ENCODE measurements at regions not wholly inside any gene's neighbourhood (a gene's known extent, or its start where the extent isn't known, plus 50 kb on each side); places are given as distances from the start of the nearest gene placed in this dataset.
"Not testable (repeated sequence)": the region's sequence is repeated elsewhere in the genome, so short reads cannot be mapped to it uniquely, and the experiment has no call there.

DNA sequence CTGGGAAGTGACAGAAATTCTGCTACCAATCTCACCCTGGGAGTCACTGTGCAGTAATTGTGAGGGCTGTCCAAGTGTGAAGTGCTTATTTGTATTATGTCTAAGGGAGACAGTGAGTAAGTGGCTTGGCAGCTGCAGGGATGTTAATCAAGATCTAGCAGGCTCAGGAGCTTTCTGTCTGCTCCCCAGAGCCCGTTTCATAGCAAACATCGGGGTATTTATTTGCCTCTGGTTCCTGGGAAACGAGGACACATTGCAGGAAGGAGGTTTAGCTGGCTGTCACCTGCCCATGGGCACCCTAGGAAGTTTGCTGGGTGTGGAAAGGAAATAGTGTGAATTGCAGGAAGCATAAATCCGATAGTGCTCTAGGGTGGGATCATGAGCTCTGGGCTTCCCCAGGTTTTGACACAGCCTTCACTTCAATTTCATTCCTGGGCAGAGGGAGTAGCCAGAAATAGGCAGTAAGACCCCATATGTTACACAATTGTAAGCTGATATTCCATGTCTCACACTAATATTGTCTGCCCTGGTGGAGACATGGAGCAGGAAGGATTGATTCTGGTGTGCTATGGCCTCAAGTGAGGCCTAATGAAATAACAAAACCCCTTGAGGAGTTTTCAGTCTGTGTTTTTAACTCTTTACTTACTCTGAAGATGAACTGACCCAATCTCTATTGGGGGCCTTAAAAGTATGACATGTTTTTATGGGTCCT is 74.1 kb upstream of the MITF start:
- H3K9ac ChIP-seq (ENCODE audit: low read length): no peak overlapping the region
- H3K9me3 ChIP-seq (ENCODE audit: low read length): no peaks in the 10 kb centered on the region
- peaks cover 6% of the 10 kb centered on the region for H3K4me1 ChIP-seq (ENCODE audit: insufficient read depth, low read length)
- no peaks in the 10 kb centered on the region for H3K27me3 ChIP-seq (ENCODE audit: control insufficient read depth in 1 of 2, insufficient read depth in 2 of 2, low read length in 2 of 2)
- H3K27ac ChIP-seq (ENCODE audit: low read depth, low read length): no peak overlapping the region
- H3K36me3 ChIP-seq (ENCODE audit: insufficient read depth, low read length): no peaks in the 10 kb centered on the region
- no peak overlapping the region for H3K4me3 ChIP-seq (ENCODE audit: low read depth in 1 of 2, low read length in 2 of 2)

DNA sequence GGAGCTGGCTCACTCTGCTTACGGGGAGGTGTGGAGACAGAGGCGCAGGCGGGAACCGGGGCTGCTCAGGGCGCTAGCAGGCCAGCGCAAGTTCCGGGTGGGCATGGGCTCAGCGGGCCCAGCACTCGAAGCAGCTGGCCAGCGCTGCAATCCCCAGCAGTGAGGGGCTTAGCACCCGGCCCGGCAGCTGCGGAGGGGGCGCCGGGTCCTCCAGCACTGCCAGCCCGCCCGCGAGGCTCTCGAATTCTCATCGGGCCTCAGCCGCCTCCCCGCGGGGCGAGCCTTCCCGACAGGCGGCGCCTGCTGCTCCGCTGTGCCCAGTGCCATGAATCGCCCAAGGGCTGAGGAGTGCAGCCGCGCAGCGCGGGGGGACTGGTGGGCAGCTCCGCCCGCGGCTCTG is 78.6 kb upstream of the MITF start:
- peaks cover 6% of the 10 kb centered on the region for H3K4me1 ChIP-seq (ENCODE audit: insufficient read depth, low read length)
- no peak overlapping the region for H3K9ac ChIP-seq (ENCODE audit: low read length)
- H3K9me3 ChIP-seq (ENCODE audit: low read length): no peaks in the 10 kb centered on the region
- no peak overlapping the region for H3K27ac ChIP-seq (ENCODE audit: low read depth, low read length)
- no peak overlapping the region for H3K4me3 ChIP-seq (ENCODE audit: low read depth in 1 of 2, low read length in 2 of 2)
- no peaks in the 10 kb centered on the region for H3K36me3 ChIP-seq (ENCODE audit: insufficient read depth, low read length)
- no peaks in the 10 kb centered on the region for H3K27me3 ChIP-seq (ENCODE audit: control insufficient read depth in 1 of 2, insufficient read depth in 2 of 2, low read length in 2 of 2)

GRCh38 chr3:69659180-69659910 is 79.9 kb upstream of the MITF start:
- no peaks in the 10 kb centered on the region for H3K9me3 ChIP-seq (ENCODE audit: low read length)
- no peak overlapping the region for H3K9ac ChIP-seq (ENCODE audit: low read length)
- no peak overlapping the region for H3K4me3 ChIP-seq (ENCODE audit: low read depth in 1 of 2, low read length in 2 of 2)
- no peak overlapping the region for H3K27ac ChIP-seq (ENCODE audit: low read depth, low read length)
- H3K36me3 ChIP-seq (ENCODE audit: insufficient read depth, low read length): no peaks in the 10 kb centered on the region
- H3K4me1 ChIP-seq (ENCODE audit: insufficient read depth, low read length): no peaks in the 10 kb centered on the region
- no peaks in the 10 kb centered on the region for H3K27me3 ChIP-seq (ENCODE audit: control insufficient read depth in 1 of 2, insufficient read depth in 2 of 2, low read length in 2 of 2)

DNA sequence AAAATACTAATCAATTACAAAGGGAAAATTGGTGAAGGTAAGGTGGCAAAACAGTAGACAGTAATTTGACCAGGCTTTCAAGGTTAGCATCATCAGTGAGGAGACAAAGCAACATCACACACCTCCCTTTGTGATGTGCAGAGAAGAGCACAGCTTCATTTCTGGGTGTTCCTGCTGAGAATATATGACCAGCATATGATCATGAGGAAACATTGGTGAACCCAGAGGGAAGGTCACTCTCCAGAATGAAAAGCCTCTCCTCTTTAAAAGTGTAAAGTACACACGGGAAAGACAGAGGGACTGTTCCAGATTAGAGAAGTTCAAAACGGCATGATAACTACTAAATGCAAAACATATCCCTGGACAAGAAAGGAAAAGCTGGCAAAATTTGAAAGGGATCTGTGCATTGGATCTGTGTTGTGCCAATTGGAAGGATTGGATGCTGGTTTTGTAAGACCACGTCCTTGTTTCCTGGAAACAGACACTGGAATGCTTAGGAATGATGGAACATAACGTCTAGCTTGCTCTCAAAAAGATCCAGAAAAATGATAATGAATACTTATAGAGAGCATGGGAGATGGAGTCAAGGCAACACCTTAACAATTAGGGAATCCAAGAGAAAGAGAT is 80.6 kb upstream of the MITF start:
- H3K27ac ChIP-seq (ENCODE audit: low read depth, low read length): no peak overlapping the region
- H3K27me3 ChIP-seq (ENCODE audit: control insufficient read depth in 1 of 2, insufficient read depth in 2 of 2, low read length in 2 of 2): no peaks in the 10 kb centered on the region
- no peaks in the 10 kb centered on the region for H3K4me1 ChIP-seq (ENCODE audit: insufficient read depth, low read length)
- H3K9me3 ChIP-seq (ENCODE audit: low read length): no peaks in the 10 kb centered on the region
- no peak overlapping the region for H3K9ac ChIP-seq (ENCODE audit: low read length)
- H3K36me3 ChIP-seq (ENCODE audit: insufficient read depth, low read length): no peaks in the 10 kb centered on the region
- no peak overlapping the region for H3K4me3 ChIP-seq (ENCODE audit: low read depth in 1 of 2, low read length in 2 of 2)

DNA sequence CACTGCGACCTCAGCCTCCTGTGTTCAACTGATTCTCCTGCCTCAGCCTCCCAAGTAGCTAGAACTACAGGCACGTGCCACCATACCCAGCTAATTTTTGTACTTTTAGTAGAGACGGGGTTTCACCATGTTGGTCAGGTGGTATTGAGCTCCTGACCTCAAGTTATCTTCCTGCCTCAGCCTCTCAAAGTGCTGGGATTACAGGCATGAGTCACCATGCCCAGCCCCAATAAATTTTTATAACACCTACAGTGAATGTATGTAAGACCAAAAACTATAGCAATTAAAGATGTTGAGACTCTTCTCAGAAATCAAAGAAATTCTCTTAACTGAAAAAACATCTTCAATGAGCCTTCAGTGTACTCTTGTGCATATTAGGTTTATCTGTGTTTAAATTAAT is 82.2 kb upstream of the MITF start:
- not testable (repeated sequence) for H3K9me3 ChIP-seq (ENCODE audit: low read length); H3K4me3 ChIP-seq (ENCODE audit: low read depth in 1 of 2, low read length in 2 of 2); H3K9ac ChIP-seq (ENCODE audit: low read length); H3K27ac ChIP-seq (ENCODE audit: low read depth, low read length); H3K4me1 ChIP-seq (ENCODE audit: insufficient read depth, low read length); H3K27me3 ChIP-seq (ENCODE audit: control insufficient read depth in 1 of 2, insufficient read depth in 2 of 2, low read length in 2 of 2); H3K36me3 ChIP-seq (ENCODE audit: insufficient read depth, low read length)

- Histone ChIP-seq H3K4me1 (ENCODE audit: insufficient read depth, low read length) (no peaks in the 10 kb centered on the region), H3K36me3 (ENCODE audit: insufficient read depth, low read length) (no peaks in the 10 kb centered on the region), H3K27ac (ENCODE audit: low read depth, low read length) (no peak overlapping the region), H3K4me3 (ENCODE audit: low read depth in 1 of 2, low read length in 2 of 2) (no peak overlapping the region), H3K9ac (ENCODE audit: low read length) (no peak overlapping the region), H3K9me3 (ENCODE audit: low read length) (no peaks in the 10 kb centered on the region), H3K27me3 (ENCODE audit: control insufficient read depth in 1 of 2, insufficient read depth in 2 of 2, low read length in 2 of 2) (no peaks in the 10 kb centered on the region)
Observed at GRCh38 chr3:69651765-69652164, 87.5 kb upstream of the MITF start.

GRCh38 chr3:69650066-69650419 is 89.2 kb upstream of the MITF start:
- Histone ChIP-seq H3K9me3 (ENCODE audit: low read length) (no peaks in the 10 kb centered on the region), H3K4me1 (ENCODE audit: insufficient read depth, low read length) (no peaks in the 10 kb centered on the region), H3K9ac (ENCODE audit: low read length) (no peak overlapping the region), H3K36me3 (ENCODE audit: insufficient read depth, low read length) (no peaks in the 10 kb centered on the region), H3K27me3 (ENCODE audit: control insufficient read depth in 1 of 2, insufficient read depth in 2 of 2, low read length in 2 of 2) (no peaks in the 10 kb centered on the region), H3K4me3 (ENCODE audit: low read depth in 1 of 2, low read length in 2 of 2) (no peak overlapping the region), H3K27ac (ENCODE audit: low read depth, low read length) (no peak overlapping the region)

- H3K4me3 ChIP-seq (ENCODE audit: low read depth in 1 of 2, low read length in 2 of 2): no peak overlapping the region
Observed at GRCh38 chr3:69649120-69650065, 89.9 kb upstream of the MITF start.

DNA sequence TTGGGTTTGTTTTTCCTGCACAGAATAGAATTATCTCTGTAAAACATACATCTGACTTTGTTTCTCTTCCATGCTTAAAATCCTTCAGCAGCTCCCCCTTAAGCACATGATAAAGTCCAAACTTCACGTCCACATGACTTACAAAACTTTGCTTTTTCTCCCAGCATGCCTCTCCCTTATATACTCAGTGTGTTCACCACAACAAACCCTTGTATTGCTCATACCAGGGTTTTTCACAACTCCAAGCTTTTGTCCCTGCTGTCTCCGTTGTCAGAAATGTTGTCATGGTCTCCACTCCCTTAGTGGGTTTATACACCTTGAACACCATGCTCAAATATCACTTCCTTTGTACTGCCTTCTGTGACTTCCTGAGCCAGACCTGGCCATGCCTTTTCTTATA is 91.1 kb upstream of the MITF start:
- Histone ChIP-seq H3K27ac (ENCODE audit: low read depth, low read length) (no peak overlapping the region), H3K4me3 (ENCODE audit: low read depth in 1 of 2, low read length in 2 of 2) (no peak overlapping the region), H3K27me3 (ENCODE audit: control insufficient read depth in 1 of 2, insufficient read depth in 2 of 2, low read length in 2 of 2) (no peaks in the 10 kb centered on the region), H3K36me3 (ENCODE audit: insufficient read depth, low read length) (no peaks in the 10 kb centered on the region), H3K9me3 (ENCODE audit: low read length) (no peaks in the 10 kb centered on the region), H3K9ac (ENCODE audit: low read length) (no peak overlapping the region), H3K4me1 (ENCODE audit: insufficient read depth, low read length) (no peaks in the 10 kb centered on the region)

More at GRCh38 chr3:69649120-69650065, 89.9 kb upstream of the MITF start:
- Histone ChIP-seq H3K4me1 (ENCODE audit: insufficient read depth, low read length) (no peaks in the 10 kb centered on the region), H3K27me3 (ENCODE audit: control insufficient read depth in 1 of 2, insufficient read depth in 2 of 2, low read length in 2 of 2) (no peaks in the 10 kb centered on the region), H3K27ac (ENCODE audit: low read depth, low read length) (no peak overlapping the region), H3K9ac (ENCODE audit: low read length) (no peak overlapping the region), H3K36me3 (ENCODE audit: insufficient read depth, low read length) (no peaks in the 10 kb centered on the region), H3K9me3 (ENCODE audit: low read length) (no peaks in the 10 kb centered on the region)

- Histone ChIP-seq H3K9me3 (ENCODE audit: low read length) (no peaks in the 10 kb centered on the region), H3K36me3 (ENCODE audit: insufficient read depth, low read length) (no peaks in the 10 kb centered on the region), H3K27ac (ENCODE audit: low read depth, low read length) (no peak overlapping the region), H3K27me3 (ENCODE audit: control insufficient read depth in 1 of 2, insufficient read depth in 2 of 2, low read length in 2 of 2) (no peaks in the 10 kb centered on the region), H3K9ac (ENCODE audit: low read length) (no peak overlapping the region), H3K4me3 (ENCODE audit: low read depth in 1 of 2, low read length in 2 of 2) (no peak overlapping the region), H3K4me1 (ENCODE audit: insufficient read depth, low read length) (no peaks in the 10 kb centered on the region)
Observed at GRCh38 chr3:69647511-69648110, 91.7 kb upstream of the MITF start.

GRCh38 chr3:69647081-69647480 is 92.2 kb upstream of the MITF start:
- Histone ChIP-seq H3K27ac (ENCODE audit: low read depth, low read length) (no peak overlapping the region), H3K4me3 (ENCODE audit: low read depth in 1 of 2, low read length in 2 of 2) (no peak overlapping the region), H3K9me3 (ENCODE audit: low read length) (no peaks in the 10 kb centered on the region), H3K27me3 (ENCODE audit: control insufficient read depth in 1 of 2, insufficient read depth in 2 of 2, low read length in 2 of 2) (no peaks in the 10 kb centered on the region), H3K36me3 (ENCODE audit: insufficient read depth, low read length) (no peaks in the 10 kb centered on the region), H3K9ac (ENCODE audit: low read length) (no peak overlapping the region), H3K4me1 (ENCODE audit: insufficient read depth, low read length) (no peaks in the 10 kb centered on the region)

Measured in muscle layer of colon (tissue), 2 donors.